SW480 (cell line): ENCODE measurements at regions not wholly inside any gene's neighbourhood (a gene's known extent, or its start where the extent isn't known, plus 50 kb on each side); places are given as distances from the start of the nearest gene placed in this dataset.
"Not testable (repeated sequence)": the region's sequence is repeated elsewhere in the genome, so short reads cannot be mapped to it uniquely, and the experiment has no call there.

Experiments used
- DNase-seq: peaks from one replicate; pipeline ENCODE4 v3.0.0-alpha.2; 2016; ENCODE audit warnings: low spot score

GRCh38 chrX:121858867-121859647 is 811.6 kb downstream of the GLUD2 start:
- DNase-seq, result no peak

GRCh38 chrX:121863976-121864375 is 816.6 kb downstream of the GLUD2 start:
- no peak for DNase-seq

- DNase-seq, result no peak
These were observed 817.2 kb downstream of the GLUD2 start for GRCh38 chrX:121864561-121864960.

- no peak for DNase-seq
These were observed 822.6 kb downstream of the GLUD2 start for GRCh38 chrX:121869876-121870477.

- no peak for DNase-seq
These were observed 823.7 kb downstream of the GLUD2 start for GRCh38 chrX:121871122-121871521.

- no peak for DNase-seq
These were observed 828.9 kb downstream of the GLUD2 start for GRCh38 chrX:121876305-121876704.

- not testable (repeated sequence) for DNase-seq
These were observed 829.9 kb downstream of the GLUD2 start for GRCh38 chrX:121877337-121877736.

GRCh38 chrX:121886557-121886956 is 839.1 kb downstream of the GLUD2 start:
- no peak for DNase-seq

GRCh38 chrX:121894756-121895155 is 847.3 kb downstream of the GLUD2 start:
- no peak for DNase-seq

- no peak for DNase-seq
These were observed 855.1 kb downstream of the GLUD2 start for GRCh38 chrX:121902463-121902862.

- no peak for DNase-seq
These were observed 856.6 kb downstream of the GLUD2 start for GRCh38 chrX:121903961-121904360.

GRCh38 chrX:121921258-121921657 is 873.8 kb downstream of the GLUD2 start:
- no peak for DNase-seq

- DNase-seq, result no peak
These were observed 884.2 kb downstream of the GLUD2 start for GRCh38 chrX:121931567-121931966.

GRCh38 chrX:121932688-121933087 is 885.3 kb downstream of the GLUD2 start:
- DNase-seq, result no peak

GRCh38 chrX:121949041-121949760 is 901.8 kb downstream of the GLUD2 start:
- DNase-seq, result no peak

GRCh38 chrX:121958886-121959285 is 911.5 kb downstream of the GLUD2 start:
- no peak for DNase-seq

- no peak for DNase-seq
These were observed 928.3 kb downstream of the GLUD2 start for GRCh38 chrX:121975671-121976070.

GRCh38 chrX:121987163-121987562 is 939.8 kb downstream of the GLUD2 start:
- DNase-seq, result no peak

- no peak for DNase-seq
These were observed 940.4 kb downstream of the GLUD2 start for GRCh38 chrX:121987835-121988234.

GRCh38 chrX:122004127-122004526 is 956.7 kb downstream of the GLUD2 start:
- no peak for DNase-seq

GRCh38 chrX:122026665-122027064 is 979.3 kb downstream of the GLUD2 start:
- DNase-seq, result no peak

GRCh38 chrX:122046226-122046625 is 998.8 kb downstream of the GLUD2 start:
- DNase-seq, result no peak

- no peak for DNase-seq
These were observed 999.4 kb downstream of the GLUD2 start for GRCh38 chrX:122046815-122047214.
